ENCODE measurements at regions not wholly inside any gene's neighbourhood (a gene's known extent, or its start where the extent isn't known, plus 50 kb on each side); places are given as distances from the start of the nearest gene placed in this dataset.
A peak's percentile ranks its signal among the peaks of the same experiment; 100 is the strongest.
"Not testable (repeated sequence)": the region's sequence is repeated elsewhere in the genome, so short reads cannot be mapped to it uniquely, and the experiment has no call there.

DNA sequence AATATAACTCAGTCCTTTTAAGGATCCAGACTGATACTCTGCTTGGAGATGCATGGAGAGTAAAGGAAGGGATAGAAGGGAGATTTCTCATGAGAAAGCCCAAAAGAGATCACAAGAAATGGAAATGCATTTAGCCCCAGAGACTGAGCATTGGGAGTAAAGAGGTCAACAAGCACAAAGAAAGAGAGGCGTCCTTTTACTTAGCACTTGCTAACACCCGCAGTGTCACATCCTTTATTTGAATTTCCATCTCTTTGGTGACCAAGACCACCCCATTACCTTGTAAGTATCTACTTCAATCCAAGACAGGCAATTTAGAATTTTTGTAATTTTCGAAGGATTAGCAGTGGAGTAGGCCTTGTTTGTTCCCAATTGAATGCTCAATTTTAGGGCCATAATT lies 111.8 kb upstream of the DCC start:
- DNase-seq = no peak

DNA sequence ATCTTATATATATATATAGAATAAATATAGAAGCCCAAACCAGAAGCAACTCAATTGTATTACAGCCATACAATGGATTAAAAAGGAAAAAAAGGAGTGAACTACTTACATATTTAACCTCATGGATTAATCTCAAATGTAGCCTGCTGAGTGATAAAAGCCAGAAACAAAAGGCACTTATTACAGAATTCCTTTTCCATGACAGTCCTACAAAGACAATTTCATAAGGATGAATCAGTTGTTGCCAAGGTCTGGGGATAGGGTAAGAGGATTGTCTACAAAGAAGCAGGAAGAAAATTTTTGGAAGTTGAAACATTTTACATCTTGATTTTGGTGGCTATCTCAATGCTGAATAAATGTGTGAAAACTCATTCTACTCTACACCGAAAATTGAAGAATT lies 103.9 kb upstream of the DCC start:
- DNase-seq = no peak

DNA sequence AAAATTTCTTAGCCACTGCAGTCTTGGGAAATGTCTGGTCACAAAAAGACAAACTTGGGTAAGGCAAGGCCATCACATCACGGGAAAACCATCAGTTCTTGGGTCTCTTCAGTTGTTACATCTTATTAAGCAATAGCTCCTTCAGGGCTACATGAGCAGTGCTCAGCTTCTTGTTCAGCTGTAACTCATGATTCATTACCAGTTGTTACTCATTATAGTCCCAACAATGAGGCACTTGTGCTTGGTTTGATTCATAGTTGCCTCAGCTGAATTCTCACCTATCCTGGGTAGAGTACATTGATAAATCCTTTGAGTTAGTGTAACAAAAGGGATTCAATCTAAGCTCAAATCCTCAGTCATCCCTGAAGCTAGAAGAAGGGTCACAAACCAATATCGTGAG lies 102.4 kb upstream of the DCC start:
- no peak for DNase-seq

DNA sequence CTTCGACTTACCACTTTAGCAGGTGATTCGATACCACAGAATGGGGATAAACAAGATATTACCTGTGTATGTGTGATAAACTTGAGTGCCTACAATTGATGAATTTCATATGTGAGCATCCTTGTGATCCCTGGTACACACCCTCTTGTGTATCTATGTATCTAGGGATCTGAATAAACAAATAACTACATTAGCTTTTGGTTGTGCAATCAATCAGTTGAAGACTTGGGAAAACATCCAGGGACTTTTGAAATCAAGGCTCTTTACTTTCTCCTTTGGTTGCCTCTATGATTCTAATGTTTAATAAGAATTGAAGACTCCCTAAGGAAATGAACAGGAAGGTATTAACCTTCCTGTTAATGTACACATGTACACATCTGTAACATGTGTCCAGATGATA lies 97.3 kb upstream of the DCC start:
- no peak for DNase-seq

DNA sequence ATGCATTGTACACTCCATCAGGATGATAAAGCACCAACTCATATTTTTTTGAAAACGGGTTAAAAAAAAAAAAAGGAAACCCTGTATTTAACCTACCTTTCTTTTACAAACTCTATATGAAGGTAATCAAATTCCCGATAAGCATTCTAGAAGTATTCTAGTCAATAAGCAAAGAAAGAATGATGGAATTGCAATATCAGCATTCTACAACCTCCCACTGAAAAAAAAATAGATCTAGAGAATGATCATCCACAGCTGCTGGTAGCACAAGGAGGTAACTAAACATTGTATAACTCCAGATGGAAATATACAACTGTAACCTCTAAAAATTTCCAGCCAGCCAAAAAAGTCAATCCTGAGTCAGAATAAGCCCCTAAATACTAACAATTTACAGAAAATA lies 95.3 kb upstream of the DCC start:
- DNase-seq = no peak

DNA sequence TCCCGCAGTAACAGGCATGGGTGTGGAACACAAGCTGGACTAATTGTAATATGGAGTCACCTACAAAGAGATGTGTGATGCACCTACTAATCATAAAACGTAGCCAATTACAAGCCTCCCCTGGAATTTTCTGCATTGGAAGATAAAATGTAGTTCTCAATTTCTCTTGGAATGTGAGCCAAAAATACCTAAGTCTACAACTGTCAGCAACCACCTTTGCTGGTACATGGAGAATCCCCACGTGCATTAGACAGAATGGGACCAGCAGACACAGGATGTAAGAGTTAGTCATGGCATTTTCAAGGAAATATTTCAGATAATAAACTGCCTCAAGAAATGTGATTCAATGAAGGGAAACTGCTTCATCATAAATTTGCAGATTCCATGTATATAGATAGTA lies 85.6 kb upstream of the DCC start:
- DNase-seq = no peak

DNA sequence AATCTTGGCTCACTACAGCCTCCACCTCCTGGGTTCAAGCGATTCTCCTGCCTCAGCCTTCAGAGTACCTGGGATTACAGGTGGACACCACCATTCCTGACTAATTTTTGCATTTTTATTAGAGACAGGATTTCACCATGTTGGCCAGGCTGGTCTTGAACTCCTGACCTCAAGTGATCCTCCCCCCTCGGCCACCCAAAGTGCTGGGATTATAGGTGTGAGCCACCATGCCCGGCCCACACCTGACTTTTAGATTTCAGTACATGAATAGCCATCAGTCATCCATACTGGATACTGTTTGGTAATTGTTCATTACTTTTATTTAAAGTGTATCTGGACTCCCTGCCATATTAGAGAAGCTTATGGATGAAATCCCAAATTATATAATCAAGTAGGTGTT lies 82.6 kb upstream of the DCC start:
- DNase-seq = not testable (repeated sequence)

DNA sequence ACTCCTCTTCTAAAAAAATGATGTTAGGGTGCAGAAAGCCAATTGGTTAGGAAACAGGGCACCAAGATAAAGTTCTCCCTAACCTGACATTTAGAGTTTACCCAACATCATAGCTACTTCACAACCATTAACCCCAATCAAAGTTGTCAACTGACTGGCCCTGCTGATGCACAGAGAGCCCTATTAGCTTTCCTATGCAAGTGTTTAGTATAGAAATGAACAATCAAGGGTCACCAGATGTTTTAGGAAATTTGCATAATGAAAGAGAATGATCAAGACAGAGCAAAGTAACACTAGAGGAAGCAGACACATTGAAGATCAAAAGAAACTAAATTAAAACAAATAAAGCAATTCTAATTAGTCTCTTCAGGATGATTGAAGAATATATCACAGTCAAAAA lies 64.2 kb upstream of the DCC start:
- no peak for DNase-seq

DNA sequence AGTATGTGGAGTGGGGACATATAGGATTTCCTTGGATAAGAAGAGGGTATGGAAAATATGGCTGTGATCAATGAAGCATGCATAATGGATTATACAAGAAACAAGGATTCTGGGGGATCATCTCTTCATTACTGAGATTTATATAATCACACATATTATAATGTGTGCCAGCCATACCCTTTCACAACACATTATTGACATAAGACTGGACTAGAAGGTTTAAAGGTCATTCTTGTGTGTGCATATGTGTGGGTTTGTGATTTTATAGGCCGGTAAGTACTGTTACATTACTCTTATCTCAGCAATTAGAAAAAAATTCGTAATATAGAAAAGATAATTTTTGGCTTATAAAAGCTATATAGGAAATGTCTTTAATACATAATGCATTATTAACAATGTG lies 62.2 kb upstream of the DCC start:
- DNase-seq = no peak

DNA sequence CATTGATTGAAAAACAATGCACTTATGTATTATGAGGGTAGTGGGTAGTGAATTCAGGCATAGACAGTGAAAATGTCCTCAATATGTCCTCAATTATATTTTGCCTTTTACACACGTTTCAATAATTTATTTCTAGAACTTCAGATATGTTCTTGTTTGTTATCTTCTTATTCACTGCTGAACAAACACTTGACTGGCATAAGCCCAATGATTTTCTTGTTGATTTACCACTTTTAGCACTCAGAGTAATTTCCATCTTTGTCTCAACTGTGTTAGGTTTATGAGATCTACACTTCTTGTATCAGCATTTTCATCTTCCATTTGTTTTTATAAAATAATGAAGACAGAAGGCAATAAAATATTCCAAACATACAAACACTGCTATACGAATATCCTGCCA lies 61.8 kb upstream of the DCC start:
- no peak for DNase-seq

DNA sequence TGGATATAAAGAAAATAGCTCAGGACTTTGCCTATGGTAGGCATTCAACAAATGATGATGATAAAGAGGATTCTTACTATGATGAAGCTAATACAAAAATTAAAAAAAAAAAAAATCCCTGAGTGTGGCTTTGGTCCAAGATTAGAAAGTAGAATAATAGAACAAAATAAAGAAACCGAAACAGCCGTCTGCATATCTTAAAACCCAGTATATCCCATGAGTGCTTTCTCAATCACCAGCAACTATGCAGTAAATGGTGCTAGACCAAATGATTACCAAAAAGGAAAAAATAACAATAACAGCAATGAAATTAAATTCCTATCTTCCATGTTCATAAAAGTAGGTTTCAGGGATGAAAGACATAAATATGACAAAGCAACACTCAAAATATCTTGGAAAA lies 59.3 kb upstream of the DCC start:
- DNase-seq = no peak

DNA sequence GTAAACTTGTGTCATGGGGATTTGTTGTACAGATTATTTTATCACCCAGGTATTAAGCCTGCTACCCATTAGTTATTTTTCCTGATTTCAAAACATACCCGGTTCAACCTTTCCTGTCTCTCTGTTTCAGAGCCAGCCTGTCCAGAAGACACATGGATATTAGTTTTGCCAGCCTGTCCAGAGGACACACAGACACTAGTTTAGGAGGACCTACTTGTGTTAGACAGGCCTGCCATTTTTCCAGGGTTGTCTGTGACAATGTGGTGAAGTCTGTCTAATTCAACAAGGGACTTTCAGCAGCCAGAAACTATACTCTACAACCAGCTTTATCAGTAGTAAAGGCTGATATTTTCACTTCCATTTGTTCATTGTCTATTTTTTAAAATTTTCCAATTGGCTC lies 56.1 kb upstream of the DCC start:
- DNase-seq = no peak

DNA sequence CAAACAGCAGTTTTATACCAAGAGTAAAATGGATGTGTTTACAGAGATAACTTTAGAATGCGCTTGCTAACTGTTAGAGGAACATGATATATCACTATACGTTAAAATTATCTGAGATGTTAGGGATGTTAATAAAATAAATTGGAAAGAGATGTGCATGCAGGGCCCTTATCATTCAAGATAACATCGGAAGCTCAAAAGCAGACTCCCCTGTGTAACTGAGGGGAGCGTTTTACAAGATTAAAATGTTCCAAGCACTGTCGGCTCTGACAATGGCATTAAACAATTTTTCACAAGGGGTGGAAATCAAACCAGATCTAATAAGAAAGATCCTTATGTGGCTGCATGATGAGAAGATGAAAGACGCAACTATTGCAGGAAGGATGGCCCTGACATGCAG lies 53.3 kb upstream of the DCC start:
- DNase-seq = no peak

DNA sequence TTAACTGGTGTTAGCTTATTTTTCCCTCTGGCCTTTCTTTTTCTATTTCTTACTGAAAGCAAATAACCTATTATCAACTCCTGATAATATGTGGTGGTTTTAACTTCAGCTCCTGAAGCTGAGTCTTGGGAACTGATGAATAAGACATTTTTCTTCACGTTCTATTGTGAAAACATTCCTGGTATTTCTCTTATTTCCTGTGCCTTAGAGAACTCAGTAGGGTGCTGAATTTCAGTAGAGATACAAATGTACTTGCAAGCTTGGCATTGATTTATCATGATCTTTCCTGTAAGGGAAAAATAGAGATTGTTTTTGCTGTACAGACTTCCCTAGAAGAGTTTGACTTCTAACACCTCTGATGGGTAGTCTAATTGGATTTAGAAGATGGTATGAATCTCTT lies 52.8 kb upstream of the DCC start:
- no peak for DNase-seq

DNA sequence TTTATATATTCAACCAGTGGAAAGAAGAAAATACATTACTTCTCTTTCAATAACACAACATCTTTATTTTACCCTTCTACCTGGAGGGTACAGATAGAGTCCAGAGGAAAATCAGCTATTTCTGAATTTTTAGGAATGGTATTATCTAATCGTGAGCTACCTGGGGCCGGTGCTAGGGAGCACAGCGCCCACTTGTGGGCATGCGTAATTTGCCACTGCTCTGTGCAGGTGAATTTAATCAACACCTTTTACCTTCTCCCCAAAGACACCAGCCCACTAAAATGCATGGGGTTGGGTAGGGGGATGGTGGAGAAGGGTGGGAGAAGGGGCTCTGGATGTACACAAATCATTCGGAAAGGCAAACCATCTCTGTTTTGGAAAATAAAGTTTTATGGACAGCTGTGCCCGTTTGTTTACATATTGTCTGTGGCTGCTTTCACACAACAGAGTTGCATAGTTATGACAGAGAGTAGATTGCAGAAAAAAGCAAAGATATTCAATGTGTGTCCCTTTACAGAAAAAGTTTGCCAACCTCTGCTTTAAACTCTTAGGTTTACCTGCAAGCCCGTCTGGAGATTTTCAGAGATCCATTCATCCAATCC lies 51.5 kb upstream of the DCC start:
- peak in 1 of 2 donors; percentile 1 for DNase-seq

DNA sequence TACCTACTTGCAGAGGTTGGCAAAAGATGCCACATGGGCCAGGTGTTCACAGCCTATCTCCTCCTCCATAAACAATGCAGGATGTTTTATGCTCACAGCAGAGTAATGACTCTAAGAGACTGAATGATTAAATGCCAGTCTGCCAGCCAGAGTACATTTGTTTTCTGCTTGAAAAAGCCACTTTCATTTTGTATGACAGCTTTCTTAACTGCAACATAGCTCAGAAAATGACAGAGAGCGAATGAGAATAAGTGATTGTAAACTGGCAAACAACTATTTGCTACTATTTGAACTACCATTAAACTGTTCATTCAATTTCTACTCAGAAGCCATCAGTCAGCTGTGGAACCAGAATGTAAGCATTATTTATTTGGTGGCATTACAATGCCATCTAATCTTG lies 50.6 kb upstream of the DCC start:
- DNase-seq = no peak
